ENCODE measurements at regions not wholly inside any gene's neighbourhood (a gene's known extent, or its start where the extent isn't known, plus 50 kb on each side); places are given as distances from the start of the nearest gene placed in this dataset.
"Not testable (repeated sequence)": the region's sequence is repeated elsewhere in the genome, so short reads cannot be mapped to it uniquely, and the experiment has no call there.

DNA sequence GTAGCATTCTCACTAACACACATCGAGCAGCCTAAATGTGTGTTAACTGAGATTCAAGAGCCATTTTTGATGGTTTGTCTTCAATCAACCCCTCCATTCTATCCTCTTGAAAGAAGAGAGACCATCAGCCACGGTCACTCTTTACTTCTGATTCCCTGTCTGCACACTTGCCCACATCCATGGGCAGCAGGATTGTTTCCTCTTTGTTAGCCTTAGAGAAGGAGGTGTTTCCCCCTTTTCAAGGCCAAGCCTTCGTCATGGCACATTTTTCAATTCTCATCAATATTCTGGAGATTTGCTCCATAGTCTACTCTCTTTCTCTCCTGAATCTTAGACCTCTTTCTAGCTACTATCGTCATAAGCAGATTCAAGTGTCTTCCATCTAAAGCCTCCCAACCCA lies 522.4 kb upstream of the NAALADL2 start:
- no peak for DNase-seq

DNA sequence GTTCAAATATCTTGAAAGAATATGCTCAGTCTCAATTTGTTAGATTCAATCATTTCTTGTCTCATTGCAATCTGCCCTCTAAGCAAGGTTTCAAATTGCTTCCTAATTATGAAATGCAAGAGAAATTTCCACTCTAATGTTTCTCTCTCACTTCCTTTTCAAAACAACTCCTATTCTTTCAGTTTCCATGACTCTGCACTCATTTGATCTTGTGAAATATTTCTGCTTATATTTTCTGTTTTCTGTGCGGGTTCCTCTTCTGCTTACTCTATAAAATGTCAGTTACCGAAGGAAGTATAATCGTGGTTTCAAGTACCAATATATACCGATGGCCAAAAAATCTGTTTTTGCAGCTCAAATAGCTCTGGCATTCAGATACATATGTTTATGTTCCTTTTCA lies 521.9 kb upstream of the NAALADL2 start:
- no peak for DNase-seq

DNA sequence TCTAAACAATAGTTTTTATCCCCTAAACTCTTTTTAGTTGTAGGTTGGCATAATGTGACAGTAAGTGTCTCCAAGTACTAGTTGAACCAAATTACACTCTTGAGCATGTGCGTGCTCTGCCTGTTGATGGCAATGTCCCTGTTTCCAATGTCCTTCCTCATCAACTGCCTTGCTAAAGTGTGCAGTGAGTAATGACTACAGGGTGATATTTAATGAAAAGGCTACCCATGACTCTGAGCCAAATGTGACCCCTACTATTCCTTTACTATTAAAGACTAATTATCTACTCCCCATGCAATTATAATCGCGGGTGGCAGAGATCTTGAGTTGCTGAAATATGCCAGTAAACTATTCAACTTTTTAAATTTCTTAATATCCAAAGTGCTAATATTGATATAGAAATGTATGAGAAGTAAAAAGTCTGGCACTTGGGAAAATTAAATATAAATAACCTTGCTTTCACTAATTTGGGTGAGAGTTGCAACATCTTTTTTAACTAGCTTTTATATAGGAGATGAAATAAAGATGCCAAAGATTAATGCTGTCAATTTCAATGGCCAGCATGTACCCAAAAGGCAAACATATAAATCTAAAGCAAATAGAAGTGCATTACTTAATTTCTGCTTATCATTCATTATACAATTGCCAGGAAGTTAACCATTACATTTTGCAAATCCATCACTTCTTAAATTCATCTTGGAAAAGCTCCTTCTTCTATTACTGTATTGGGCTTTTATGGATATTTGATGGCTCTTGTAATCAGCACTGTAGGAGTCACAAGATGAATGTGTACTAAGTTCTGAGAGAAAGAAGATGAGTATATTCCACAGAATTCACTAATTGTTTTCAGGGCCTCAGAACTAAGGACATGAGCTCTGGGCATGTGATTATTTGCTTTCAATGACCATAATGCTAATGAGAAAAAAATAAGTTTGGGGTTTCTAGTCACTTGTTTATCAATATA lies 518.2 kb upstream of the NAALADL2 start:
- no peak for DNase-seq

DNA sequence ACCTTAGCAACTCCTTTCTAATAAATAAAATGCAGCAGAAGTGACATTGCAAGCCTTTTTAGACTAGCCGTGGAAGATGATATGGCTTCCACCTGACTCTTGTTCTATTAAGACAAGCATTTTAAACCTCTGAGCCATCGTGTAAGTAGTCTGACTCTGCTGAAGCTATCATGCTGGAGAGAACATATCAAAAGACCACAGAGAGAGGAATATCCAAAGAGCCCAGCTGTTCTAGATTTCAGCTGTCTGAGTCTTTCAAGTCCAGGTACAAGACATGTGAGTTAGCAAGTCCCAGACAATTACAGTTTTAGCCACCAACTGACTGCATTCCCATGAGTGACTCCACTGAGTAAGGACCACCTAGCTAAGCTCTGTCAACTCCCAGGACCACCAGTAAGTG lies 517.0 kb upstream of the NAALADL2 start:
- DNase-seq = no peak

DNA sequence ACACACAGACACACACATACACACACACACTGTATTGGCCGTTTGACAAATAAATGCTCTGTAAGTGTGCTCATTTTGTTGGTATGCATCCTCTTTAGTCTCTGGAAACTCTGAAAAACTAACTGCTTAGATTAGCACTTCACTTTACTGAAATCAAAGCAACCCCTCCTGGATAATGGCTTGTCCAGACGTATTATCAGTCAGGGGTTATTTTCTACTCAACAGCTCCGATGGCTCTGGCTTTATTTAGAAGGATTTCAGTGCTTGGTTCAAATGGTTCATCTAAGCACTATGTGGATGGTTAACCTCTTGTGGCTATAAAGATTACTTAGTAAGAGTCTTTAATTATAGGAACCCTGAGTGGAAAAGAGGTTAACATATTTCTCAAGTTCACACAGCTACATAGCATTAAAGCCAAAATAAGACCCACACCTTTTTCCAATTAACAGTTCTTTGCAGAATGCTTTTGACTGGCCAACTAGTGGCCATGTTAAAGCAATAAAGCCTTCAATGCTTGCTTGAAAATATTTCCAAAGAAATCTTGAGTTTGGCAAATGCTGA lies 516.1 kb upstream of the NAALADL2 start:
- no peak for DNase-seq

DNA sequence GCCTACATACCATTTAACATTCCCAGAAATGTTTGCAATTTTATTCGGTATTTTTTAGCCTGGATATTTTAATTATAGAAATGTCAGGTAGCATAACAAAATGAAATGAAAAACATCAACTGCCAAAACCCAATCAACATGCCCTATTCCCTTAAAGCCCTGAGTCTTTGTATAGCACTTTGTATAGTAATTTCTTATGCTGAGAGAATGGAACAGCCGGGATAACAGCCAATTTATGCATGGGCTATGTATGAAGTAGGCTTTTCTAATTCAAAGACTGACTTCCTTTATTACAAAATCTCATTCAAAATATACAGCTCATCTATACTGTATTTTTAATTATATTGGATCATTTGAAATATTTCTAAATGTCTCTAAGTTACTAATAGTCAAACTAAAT lies 513.0 kb upstream of the NAALADL2 start:
- no peak for DNase-seq

DNA sequence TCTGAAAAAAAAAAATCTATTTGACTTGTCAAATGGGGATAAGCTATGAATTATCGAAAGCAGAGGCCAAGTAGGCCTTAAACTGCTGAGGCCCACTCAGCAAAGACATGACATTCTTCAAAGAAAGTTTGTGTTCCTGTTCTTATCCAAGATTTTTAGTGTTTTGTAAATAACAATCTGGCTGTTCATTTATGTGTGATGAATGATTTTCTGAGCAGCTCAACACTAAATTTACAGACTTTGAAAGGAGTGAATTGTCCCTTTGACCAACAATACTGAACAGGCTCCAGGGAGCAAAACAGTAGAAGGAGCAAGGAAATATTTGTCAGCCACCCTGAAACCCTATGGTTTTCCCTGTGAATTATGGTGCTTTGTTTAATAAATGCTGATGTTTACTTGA lies 512.6 kb upstream of the NAALADL2 start:
- DNase-seq = no peak

DNA sequence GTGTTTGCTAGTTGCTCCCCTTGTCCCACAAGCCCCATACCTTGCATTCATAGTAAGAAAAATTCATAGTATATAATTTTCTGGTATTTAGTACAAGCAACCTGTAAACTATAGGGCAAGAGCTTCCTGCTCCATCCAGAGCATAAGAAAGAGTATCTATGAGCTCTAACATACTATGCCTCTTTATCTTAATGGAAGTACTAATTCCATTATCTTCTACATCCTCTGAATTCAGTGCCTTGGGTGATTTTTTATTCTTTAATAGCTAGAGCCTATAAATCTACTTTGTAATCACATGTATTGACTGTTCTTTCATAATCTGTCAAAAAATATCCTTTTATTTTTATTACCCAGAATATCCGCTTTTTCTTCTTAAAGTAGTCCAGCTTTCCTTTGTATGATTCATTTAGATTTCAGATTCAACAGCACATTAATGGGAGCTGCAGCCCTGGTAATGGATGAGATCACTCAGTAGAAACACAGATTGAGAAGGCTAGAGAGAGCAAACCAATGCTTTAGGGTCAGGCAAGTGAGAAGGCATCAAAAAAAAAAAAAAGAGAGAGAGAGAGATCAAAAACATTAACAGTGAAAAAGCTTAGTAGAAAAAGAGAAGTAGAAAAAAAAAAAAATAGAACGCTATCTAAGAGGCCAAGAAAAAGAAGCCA lies 511.5 kb upstream of the NAALADL2 start:
- DNase-seq = no peak

DNA sequence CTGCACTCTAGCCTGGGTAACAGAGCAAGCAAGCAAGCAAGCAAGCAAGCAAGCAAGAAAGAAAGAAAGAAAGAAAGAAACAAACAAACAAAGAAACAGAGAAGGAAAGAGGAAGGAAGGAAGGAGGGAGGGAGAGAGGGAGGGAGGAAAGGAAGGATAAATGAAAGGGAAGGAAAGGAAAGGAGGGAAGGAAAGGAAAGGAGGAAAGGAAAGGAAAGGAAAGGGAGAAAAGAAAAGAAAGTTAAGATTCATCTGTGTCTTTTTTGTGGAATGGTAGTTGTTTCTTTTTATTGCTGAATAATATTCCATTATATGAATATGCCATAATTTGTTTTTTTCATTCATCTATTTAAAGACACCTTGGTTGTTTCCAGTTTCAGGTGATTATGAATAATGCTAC lies 506.9 kb upstream of the NAALADL2 start:
- DNase-seq = no peak

DNA sequence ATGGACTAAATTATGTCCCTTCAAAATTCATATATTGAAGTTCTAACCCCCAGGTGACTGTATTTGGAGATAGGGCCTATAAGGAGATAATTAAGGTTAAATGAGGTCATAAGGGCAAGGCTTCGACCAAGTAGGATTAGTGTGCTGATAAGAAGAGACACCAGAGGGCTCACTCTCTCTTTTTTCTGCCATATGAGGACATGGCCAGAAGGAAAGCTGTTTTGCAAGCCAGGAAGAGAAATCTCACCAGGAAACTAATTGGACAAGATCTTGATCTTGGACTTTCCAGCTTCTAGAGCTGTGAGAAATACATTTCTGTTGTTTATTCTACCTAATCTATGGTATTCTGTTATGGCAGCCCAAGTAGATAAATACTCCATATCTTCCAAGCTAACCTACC lies 503.6 kb upstream of the NAALADL2 start:
- DNase-seq = no peak

DNA sequence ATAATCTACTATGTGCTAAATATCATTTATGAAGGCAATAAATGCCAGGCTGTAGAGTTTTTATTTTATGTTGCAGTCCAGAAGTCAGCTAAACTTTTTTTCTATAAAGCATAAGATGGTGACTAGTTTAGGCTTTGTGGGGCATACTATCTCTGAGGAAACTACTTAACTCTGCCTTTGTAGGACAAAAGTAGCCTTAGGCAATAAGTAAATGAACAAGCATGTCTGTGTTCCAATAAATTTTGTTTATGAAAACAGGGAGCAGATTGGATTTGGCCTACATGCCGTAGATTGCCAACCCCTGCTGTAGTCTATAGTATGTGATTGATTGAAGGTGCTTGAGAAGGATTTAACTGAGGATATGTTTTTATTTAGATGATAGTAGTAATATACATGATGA lies 502.5 kb upstream of the NAALADL2 start:
- no peak for DNase-seq

DNA sequence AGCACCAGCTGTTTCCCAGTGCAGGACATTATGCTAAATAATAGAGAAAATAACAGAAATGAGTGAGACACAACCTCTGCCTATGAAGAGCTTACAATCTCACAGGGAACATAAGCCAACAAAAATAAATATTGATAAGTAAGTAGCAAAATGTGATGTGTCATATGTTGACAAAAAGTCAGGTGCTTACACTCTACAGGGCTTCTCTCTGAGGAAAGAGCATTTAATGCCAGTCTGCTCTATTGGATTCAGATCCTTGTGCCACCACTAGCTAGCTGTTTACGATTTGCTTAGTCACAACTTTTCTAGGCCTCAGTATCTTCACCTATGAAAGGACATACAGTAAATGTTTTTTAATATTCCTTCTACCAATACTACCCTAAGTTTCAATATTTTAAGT lies 500.9 kb upstream of the NAALADL2 start:
- DNase-seq = no peak

DNA sequence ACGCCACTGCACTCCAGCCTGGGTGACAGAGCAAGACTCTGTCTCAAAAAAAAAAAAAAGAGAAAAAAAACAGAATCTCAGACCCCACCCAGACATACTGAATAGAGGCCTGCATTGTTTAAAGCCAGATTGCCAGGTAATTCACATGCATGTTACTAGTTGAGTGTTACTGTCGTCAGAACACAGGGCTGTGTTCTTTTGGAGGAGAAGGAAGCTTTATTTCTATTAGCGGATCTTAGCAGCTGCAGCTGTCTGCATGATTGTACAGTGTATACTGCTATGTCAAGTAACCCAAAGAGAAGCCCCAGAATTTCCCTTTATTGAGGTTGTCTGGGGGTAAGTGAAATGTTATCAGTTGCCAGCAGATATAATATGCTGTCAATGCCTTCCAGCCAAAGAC lies 496.6 kb upstream of the NAALADL2 start:
- no peak for DNase-seq

DNA sequence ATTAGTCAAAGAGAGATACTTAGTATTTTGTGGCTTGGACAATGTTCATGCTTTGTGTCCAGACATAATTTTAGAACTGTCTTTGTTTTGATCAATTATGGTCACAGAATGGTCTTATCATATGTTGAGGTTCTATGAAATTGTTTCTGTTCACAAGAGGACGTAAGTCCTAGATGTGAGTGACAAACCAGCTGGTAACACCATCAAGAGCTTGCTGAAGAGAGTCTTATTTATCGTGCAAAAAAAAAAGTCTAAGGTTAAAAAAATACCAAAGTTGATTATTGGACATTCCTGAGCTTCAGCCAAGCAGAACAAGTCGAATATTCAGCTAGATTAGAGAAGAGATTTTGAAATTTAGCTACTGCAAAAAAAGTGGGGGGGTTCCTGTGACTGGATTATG lies 495.9 kb upstream of the NAALADL2 start:
- DNase-seq = no peak

DNA sequence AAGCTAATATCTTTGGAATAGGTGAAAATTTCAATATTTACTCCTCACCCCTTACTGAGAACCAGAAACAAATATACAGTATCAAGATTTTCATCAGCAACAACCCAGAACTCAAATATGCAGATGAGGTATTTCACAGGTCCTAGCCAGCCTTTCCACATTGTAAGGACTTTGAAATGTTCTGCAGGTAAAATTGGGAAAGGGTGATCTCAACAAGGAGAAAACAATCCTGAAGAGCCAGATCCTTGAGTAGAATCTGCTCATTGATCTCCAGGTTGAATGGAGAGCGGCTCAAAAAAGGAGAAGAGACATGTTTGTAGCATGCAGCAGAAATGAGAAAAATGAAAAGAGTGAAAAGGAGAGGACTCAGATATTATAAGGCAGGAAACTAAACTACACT lies 493.3 kb upstream of the NAALADL2 start:
- no peak for DNase-seq

DNA sequence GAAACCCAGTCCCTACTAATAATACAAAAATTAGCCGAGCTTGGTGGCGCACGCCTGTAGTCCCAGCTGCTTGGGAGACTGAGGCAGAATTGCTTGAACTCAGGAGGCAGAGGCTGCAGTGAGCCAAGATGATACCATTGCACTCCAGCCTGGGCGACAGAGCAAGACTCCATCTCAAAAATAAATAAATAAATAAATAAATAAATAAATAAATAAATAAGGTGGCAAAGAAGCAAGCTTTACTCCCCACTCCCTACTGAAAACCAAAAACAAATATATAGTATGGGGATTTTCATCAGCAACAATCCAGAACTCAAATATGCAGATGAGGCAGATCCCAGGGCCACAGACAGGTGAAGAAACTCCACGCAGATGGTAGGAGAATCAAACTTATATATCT lies 492.2 kb upstream of the NAALADL2 start:
- not testable (repeated sequence) for DNase-seq

DNA sequence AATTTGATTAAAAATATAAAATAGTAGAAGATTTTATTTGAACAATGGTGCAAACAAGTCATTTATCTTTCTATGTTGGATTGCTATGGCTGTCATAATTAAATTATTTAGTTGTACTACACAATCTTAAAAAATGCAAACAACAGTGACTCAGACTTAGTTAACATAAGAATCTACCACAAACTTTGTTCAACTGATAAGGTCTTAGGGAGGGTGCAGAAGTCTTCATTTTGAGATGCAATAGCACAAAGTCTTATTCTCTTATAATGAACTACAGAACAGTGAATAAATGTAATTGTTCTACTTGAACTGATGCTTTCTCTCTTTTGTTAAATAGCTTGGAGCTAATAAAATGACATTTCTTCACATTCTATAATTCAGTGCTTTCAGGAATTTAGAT lies 482.8 kb upstream of the NAALADL2 start:
- DNase-seq = no peak

DNA sequence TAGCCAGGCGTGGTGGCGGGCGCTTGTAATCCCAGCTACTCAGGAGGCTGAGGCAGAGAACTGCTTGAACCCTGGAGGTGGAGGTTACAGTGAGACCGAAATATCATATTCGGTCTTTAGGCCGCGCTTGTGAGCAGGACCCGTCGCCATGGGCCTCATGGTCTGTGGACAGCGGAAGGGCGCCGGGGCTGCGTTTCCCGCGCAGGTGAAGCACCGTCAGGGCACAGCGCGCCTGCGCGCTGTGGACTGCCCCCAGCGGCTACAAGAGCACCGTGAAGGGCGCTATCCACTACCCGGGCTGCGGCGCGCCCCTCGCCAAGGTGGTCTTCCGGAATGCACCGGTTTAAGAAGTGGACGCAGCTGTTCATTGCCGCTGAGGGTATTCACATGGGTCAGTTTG lies 482.0 kb upstream of the NAALADL2 start:
- no peak for DNase-seq

DNA sequence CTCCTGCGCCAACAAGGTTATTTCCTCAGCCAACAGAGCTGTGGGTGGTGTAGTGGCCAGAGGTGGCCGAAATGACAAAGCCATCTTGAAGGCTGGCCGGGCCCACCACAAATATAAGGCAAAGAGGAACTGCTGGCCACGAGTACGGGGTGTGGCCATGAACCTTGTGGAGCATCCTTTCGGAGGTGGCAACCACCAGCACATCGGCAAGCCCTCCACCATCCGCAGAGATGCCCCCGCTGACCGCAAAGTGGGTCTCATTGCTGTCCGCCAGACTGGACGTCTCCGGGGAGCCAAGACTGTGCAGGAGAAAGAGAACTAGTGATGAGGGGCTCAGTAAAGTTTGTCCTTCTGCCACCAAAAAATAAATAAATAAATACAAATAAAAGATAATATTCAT lies 481.4 kb upstream of the NAALADL2 start:
- no peak for DNase-seq

DNA sequence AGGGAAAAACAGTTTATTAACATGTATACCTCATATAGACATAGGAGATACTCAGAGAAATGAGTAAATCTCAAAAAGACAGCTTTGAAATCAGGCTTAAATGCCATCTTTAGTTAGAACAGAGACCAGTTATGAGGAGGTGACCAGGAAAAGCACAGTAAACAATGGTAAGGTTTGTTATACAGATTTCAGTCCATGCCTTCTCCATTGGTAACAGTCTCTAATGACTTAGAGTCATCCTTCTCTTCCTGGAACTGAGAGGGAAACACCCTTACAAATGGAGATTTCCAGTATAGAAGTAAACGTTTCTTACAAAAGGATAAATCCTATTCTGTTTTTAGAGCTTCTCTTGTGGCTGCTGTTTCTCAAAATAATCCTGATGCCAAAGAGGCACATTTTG lies 476.3 kb upstream of the NAALADL2 start:
- DNase-seq = no peak

DNA sequence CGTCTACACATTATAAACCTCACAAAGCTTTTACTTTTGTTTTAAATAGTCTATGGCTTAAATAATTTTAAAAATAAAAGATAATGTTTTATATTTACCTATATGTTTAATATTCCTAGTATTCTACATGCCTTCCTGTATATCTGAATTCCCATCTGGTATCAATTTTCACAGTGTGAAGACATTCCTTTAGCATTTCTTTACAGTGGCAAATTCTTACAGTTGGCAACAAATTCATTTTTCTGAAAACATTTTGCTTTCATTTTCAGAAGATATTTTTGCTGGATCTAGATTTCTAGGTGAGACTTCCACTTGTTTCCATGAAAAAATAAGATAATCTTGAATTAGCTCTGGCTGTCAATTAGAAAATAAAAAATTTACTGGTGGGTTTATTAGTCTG lies 471.4 kb upstream of the NAALADL2 start:
- DNase-seq = no peak

DNA sequence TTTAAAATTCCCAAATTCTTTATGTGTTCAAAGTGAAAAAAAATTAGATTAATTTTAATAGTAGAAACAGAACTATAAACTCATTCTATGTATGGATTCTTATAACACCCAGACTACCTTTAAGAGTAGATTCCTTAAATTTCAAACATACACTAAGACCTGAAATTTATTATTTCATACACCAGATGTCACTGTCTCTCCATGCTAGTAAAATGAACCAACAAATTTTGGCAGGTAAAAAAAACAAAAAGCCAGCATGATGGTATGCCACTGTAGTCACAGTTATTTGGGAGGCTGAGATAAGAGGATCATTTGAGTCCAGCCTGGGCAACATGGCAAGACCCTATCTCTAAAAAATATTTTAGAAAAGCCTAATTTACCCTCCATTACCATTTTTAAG lies 461.3 kb upstream of the NAALADL2 start:
- DNase-seq = no peak

DNA sequence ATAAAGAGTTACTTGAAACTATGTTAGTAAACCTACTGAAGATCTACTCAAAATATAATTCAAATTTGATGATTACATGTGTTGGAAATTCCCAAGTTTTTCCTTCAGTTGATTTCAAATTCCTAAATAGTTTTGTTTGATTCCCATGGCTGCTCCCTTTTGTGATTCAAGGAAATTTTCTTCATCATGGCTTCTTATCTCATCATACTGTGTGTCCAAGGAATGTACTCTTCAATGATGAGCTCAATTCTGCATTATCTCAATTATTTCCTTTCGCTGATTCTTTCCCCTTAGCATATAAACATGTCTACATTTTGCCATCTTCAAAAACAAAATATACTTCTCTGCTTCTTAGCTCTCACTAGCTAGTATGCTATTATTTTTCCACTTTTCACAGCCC lies 460.4 kb upstream of the NAALADL2 start:
- no peak for DNase-seq

DNA sequence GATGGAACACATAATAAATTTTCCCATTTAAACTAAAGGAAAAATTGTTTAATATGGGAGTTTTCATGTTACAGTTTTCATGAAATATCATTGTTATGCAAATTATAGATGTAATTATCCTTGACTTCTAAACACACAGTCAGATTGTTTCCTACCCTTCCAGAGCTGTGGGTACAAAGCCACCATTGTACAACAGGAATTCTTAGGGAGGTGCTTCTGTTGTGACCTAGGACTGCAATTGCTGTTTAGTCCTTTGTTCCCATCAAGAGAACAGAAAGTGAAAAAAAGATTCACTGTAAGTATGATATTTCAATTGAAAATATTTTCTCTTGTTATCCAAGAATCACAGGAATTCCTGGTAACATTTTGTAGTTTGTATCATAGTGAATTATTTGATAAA lies 455.3 kb upstream of the NAALADL2 start:
- DNase-seq = no peak

Measured in CD4-positive, alpha-beta T cell treated with Interferon alpha-2 for 1 hour (primary cell).